PFSK-1 (cell line): ENCODE measurements at regions not wholly inside any gene's neighbourhood (a gene's known extent, or its start where the extent isn't known, plus 50 kb on each side); places are given as distances from the start of the nearest gene placed in this dataset.

Source experiments
- POLR2AphosphoS5 ChIP-seq: IDR thresholded peaks from 2 replicates; pipeline ENCODE4 v1.6.1; 2012; ENCODE audit warnings: low read depth, mild to moderate bottlenecking, control low read depth, low read length, moderate library complexity
- REST ChIP-seq, 2 experiments: IDR thresholded peaks; 2 replicates each; pipeline versions ENCODE4 v1.6.1 to v1.8.0; 2011 to 2012; ENCODE audit warnings: low read depth in 2 of 2, low read length in 2 of 2, control low read depth in 1 of 2, inconsistent platforms in 1 of 2, mild to moderate bottlenecking in 1 of 2, moderate library complexity in 1 of 2; ENCODE audit not compliant: insufficient read depth in 1 of 2
- SIN3A ChIP-seq: IDR thresholded peaks from 2 replicates; pipeline ENCODE4 v1.6.1; 2012; ENCODE audit warnings: mild to moderate bottlenecking, low read length, moderate library complexity, borderline replicate concordance; ENCODE audit not compliant: insufficient read depth
- TAF1 ChIP-seq: IDR thresholded peaks from 2 replicates; pipeline ENCODE4 v1.6.1; 2012; ENCODE audit warnings: low read length, control low read depth, borderline replicate concordance; ENCODE audit not compliant: insufficient read depth

- no peak for TF ChIP-seq REST (IDR thresholded peaks at IDR 0.05; ENCODE audit: insufficient read depth in 1 of 2, low read depth in 2 of 2, low read length in 2 of 2)
- TF ChIP-seq POLR2AphosphoS5, result no peak
- no peak for TF ChIP-seq TAF1
- TF ChIP-seq SIN3A, result no peak
Observed at GRCh38 chr11:29629286-29629685, 387.5 kb downstream of the KCNA4 start.
